ENCODE measurements at regions not wholly inside any gene's neighbourhood (a gene's known extent, or its start where the extent isn't known, plus 50 kb on each side); places are given as distances from the start of the nearest gene placed in this dataset.

GRCh38 chr2:57849843-57850242 lies 196.8 kb upstream of the VRK2 start:
- DNase-seq (ENCODE audit: low read depth in 4 of 4, low spot score in 3 of 4) = no peak

- no peak for DNase-seq (ENCODE audit: low read depth in 4 of 4, low spot score in 3 of 4)
These were observed 196.0 kb upstream of the VRK2 start for GRCh38 chr2:57850415-57851130.

GRCh38 chr2:57855212-57855611 lies 191.4 kb upstream of the VRK2 start:
- no peak for DNase-seq (ENCODE audit: low read depth in 4 of 4, low spot score in 3 of 4)

GRCh38 chr2:57859755-57860154 lies 186.9 kb upstream of the VRK2 start:
- no peak for DNase-seq (ENCODE audit: low read depth in 4 of 4, low spot score in 3 of 4)

- DNase-seq (ENCODE audit: low read depth in 4 of 4, low spot score in 3 of 4) = no peak
These were observed 184.5 kb upstream of the VRK2 start for GRCh38 chr2:57862153-57862552.

- DNase-seq (ENCODE audit: low read depth in 4 of 4, low spot score in 3 of 4) = no peak
These were observed 183.9 kb upstream of the VRK2 start for GRCh38 chr2:57862727-57863126.

- no peak for DNase-seq (ENCODE audit: low read depth in 4 of 4, low spot score in 3 of 4)
These were observed 181.7 kb upstream of the VRK2 start for GRCh38 chr2:57864926-57865325.

- no peak for DNase-seq (ENCODE audit: low read depth in 4 of 4, low spot score in 3 of 4)
These were observed 178.9 kb upstream of the VRK2 start for GRCh38 chr2:57867730-57868129.

GRCh38 chr2:57868619-57869139 lies 177.9 kb upstream of the VRK2 start:
- DNase-seq (ENCODE audit: low read depth in 4 of 4, low spot score in 3 of 4) = no peak

- DNase-seq (ENCODE audit: low read depth in 4 of 4, low spot score in 3 of 4) = no peak
These were observed 176.8 kb upstream of the VRK2 start for GRCh38 chr2:57869758-57870344.

- DNase-seq (ENCODE audit: low read depth in 4 of 4, low spot score in 3 of 4) = no peak
These were observed 170.3 kb upstream of the VRK2 start for GRCh38 chr2:57876313-57876712.

- DNase-seq (ENCODE audit: low read depth in 4 of 4, low spot score in 3 of 4) = no peak
These were observed 168.8 kb upstream of the VRK2 start for GRCh38 chr2:57877811-57878170.

GRCh38 chr2:57878171-57878865 lies 168.3 kb upstream of the VRK2 start:
- peak; percentile 21 to 44 (median 38) for DNase-seq (ENCODE audit: low read depth in 4 of 4, low spot score in 3 of 4)

GRCh38 chr2:57878866-57879210 lies 167.8 kb upstream of the VRK2 start:
- no peak for DNase-seq (ENCODE audit: low read depth in 4 of 4, low spot score in 3 of 4)

GRCh38 chr2:57880446-57880845 lies 166.2 kb upstream of the VRK2 start:
- DNase-seq (ENCODE audit: low read depth in 4 of 4, low spot score in 3 of 4) = no peak

- no peak for DNase-seq (ENCODE audit: low read depth in 4 of 4, low spot score in 3 of 4)
These were observed 165.6 kb upstream of the VRK2 start for GRCh38 chr2:57880967-57881366.

- DNase-seq (ENCODE audit: low read depth in 4 of 4, low spot score in 3 of 4) = no peak
These were observed 164.4 kb upstream of the VRK2 start for GRCh38 chr2:57881998-57882888.

- no peak for DNase-seq (ENCODE audit: low read depth in 4 of 4, low spot score in 3 of 4)
These were observed 163.6 kb upstream of the VRK2 start for GRCh38 chr2:57882895-57883515.

- no peak for DNase-seq (ENCODE audit: low read depth in 4 of 4, low spot score in 3 of 4)
These were observed 162.3 kb upstream of the VRK2 start for GRCh38 chr2:57884281-57884680.

- DNase-seq (ENCODE audit: low read depth in 4 of 4, low spot score in 3 of 4) = no peak
These were observed 160.9 kb upstream of the VRK2 start for GRCh38 chr2:57885742-57886141.
